ENCODE measurements at regions not wholly inside any gene's neighbourhood (a gene's known extent, or its start where the extent isn't known, plus 50 kb on each side); places are given as distances from the start of the nearest gene placed in this dataset.

DNA sequence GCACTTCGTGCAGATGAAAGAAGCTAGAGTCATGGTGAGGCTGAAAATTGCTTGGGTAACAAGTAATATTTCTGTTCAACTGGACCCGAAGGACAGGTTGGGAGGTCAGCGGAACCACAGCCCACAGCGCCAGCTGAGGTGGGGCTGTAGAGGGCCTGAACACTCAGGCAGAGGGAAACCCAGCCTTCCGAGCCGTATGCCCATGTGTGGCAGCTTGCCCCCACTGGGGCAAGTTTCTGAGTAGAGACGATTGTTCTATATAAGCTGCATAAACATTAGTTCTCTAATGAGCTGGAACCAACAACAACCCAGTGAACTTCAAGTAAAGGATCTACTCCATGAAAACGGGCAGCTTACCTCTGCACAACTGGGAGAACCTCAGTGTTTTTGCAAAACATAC is 58.4 kb upstream of the TNS3 start:
- no peaks in the 10 kb centered on the region for H3K9me3 ChIP-seq
- no peaks in the 10 kb centered on the region for H3K36me3 ChIP-seq
- no peaks in the 10 kb centered on the region for H3K27me3 ChIP-seq (replicated peaks; ENCODE audit: insufficient read depth)
- TF ChIP-seq, protein P1, sequence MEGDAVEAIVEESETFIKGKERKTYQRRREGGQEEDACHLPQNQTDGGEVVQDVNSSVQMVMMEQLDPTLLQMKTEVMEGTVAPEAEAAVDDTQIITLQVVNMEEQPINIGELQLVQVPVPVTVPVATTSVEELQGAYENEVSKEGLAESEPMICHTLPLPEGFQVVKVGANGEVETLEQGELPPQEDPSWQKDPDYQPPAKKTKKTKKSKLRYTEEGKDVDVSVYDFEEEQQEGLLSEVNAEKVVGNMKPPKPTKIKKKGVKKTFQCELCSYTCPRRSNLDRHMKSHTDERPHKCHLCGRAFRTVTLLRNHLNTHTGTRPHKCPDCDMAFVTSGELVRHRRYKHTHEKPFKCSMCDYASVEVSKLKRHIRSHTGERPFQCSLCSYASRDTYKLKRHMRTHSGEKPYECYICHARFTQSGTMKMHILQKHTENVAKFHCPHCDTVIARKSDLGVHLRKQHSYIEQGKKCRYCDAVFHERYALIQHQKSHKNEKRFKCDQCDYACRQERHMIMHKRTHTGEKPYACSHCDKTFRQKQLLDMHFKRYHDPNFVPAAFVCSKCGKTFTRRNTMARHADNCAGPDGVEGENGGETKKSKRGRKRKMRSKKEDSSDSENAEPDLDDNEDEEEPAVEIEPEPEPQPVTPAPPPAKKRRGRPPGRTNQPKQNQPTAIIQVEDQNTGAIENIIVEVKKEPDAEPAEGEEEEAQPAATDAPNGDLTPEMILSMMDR (IDR thresholded peaks at IDR 0.05): no peak
- no peak for TF ChIP-seq POLR2A (IDR thresholded peaks at IDR 0.05)
- no peak for TF ChIP-seq POLR2AphosphoS5 (IDR thresholded peaks at IDR 0.05)
- DNase-seq (ENCODE audit: low spot score): no peak
- H3K27ac ChIP-seq: no peak overlapping the region
- WGBS: 64% methylated on average over 8 of the region's 8 CpGs
- intact Hi-C loops (cut with DNase I): no loop called here
- no peak overlapping the region for H3K4me3 ChIP-seq
- H3K4me1 ChIP-seq (replicated peaks): no peaks in the 10 kb centered on the region

- H3K9me3 ChIP-seq: no peaks in the 10 kb centered on the region
- peak overlapping the region in 1 of 2 donors; percentile 24 for H3K27ac ChIP-seq
- H3K36me3 ChIP-seq: no peaks in the 10 kb centered on the region
- no peaks in the 10 kb centered on the region for H3K4me1 ChIP-seq (replicated peaks)
- H3K27me3 ChIP-seq (replicated peaks; ENCODE audit: insufficient read depth): no peaks in the 10 kb centered on the region
- intact Hi-C loops (cut with DNase I): no loop called here
- TF ChIP-seq, protein P1 (IDR thresholded peaks at IDR 0.05): no peak
- TF ChIP-seq POLR2A (IDR thresholded peaks at IDR 0.05) (no peak), POLR2AphosphoS5 (IDR thresholded peaks at IDR 0.05) (no peak)
- DNase-seq (ENCODE audit: low spot score): no peak
- WGBS: 85% methylated on average over 3 of the region's 3 CpGs
- H3K4me3 ChIP-seq: no peak overlapping the region
These were observed 57.7 kb upstream of the TNS3 start for GRCh38 chr7:47639495-47640110.

- intact Hi-C loops (cut with DNase I): no loop called here
- Histone ChIP-seq H3K4me3 (no peak overlapping the region), H3K27me3 (replicated peaks; ENCODE audit: insufficient read depth) (no peaks in the 10 kb centered on the region), H3K4me1 (replicated peaks) (no peaks in the 10 kb centered on the region), H3K9me3 (no peaks in the 10 kb centered on the region), H3K27ac (no peak overlapping the region), H3K36me3 (no peaks in the 10 kb centered on the region)
- TF ChIP-seq POLR2AphosphoS5 (IDR thresholded peaks at IDR 0.05): peak; percentile 69
- TF ChIP-seq, protein P1 (IDR thresholded peaks at IDR 0.05): no peak
- 26% methylated on average over 14 of the region's 14 CpGs for WGBS
- DNase-seq (ENCODE audit: low spot score): peak; percentile 91
These were observed 56.9 kb upstream of the TNS3 start for GRCh38 chr7:47638679-47639315.

DNA sequence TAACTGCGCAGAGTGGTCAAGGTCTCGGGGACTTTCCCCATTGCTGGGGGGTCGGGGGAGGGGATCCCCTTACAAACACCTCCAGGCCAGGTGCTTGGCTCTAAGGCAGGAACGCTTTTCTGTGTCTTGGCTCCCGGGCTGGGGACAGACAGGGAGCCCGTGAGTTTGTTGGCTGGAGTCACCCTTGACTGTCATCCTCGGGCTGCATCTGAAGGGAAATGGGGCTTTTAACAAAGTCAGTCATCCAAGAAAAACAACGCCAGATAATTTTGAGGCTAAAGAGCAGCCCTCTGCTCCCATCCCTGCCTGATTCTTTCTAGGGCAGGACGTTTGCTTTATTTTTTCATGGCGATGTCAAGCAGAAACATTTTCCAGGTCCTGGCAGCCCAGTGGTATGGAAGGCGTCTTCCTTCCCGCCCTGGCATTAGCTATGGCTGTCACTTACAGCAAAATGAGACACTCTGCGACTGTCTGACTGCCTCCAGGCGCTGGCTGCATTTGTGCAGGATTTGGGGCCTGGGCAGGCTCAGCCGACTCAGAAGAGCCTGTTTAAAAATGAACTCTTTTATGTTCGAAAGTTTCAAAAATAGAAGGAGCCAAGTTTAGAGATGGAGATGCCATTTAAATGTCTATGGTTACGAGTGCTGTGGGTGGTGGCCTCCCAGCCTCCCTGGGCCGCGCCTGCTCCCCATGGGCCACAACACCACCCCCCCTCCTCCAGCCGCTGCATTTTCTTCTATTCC is 54.7 kb upstream of the TNS3 start:
- H3K36me3 ChIP-seq: no peaks in the 10 kb centered on the region

More for the DNA sequence above, 54.7 kb upstream of the TNS3 start:
- TF ChIP-seq POLR2A (IDR thresholded peaks at IDR 0.05) (no peak), POLR2AphosphoS5 (IDR thresholded peaks at IDR 0.05) (no peak)
- TF ChIP-seq, protein P1 (IDR thresholded peaks at IDR 0.05): no peak
- DNase-seq (ENCODE audit: low spot score): no peak
- no peaks in the 10 kb centered on the region for H3K27me3 ChIP-seq (replicated peaks; ENCODE audit: insufficient read depth)
- 23% methylated on average over 20 of the region's 20 CpGs for WGBS
- H3K4me3 ChIP-seq: no peak overlapping the region
- no peaks in the 10 kb centered on the region for H3K4me1 ChIP-seq (replicated peaks)
- intact Hi-C loops (cut with DNase I): no loop called here
- peak overlapping the region; percentile 67 to 69 for H3K27ac ChIP-seq
- H3K9me3 ChIP-seq: no peaks in the 10 kb centered on the region
